MCF 10A (cell line): ENCODE measurements at regions not wholly inside any gene's neighbourhood (a gene's known extent, or its start where the extent isn't known, plus 50 kb on each side); places are given as distances from the start of the nearest gene placed in this dataset.

Experiments
- BruUV-seq: library from RNA; stranded (reverse); fragments of 400-500 nt; replicated peaks from 2 replicates; lab custom pipeline; 2021; lab: Mats Ljungman, UMichigan
- CTCF ChIA-PET: fragments of 300-600 bp; sonication (Branson Sonifier 250); formaldehyde crosslinking; extraction: SDS; loops from one replicate; lab custom pipeline; 2021; ENCODE audit warnings: antibody characterized with exemption, inconsistent platforms; lab: Yijun Ruan, JAX
- POLR2A ChIA-PET: fragments of 300-600, 350-650 bp; sonication (Branson Sonifier 250); formaldehyde crosslinking; extraction: SDS; loops from one replicate; lab custom pipeline; 2020; ENCODE audit warnings: antibody characterized with exemption, inconsistent platforms; lab: Yijun Ruan, JAX
- DNase-seq: peaks from one replicate; pipeline ENCODE4 v3.0.0-alpha.2; 2018; ENCODE audit not compliant: unreplicated experiment
- H3K27ac Mint-ChIP-seq: one replicate; pipeline ENCODE4 v1.8.0; 2022; ENCODE audit warnings: mild to moderate bottlenecking, low read depth, mixed read lengths; ENCODE audit not compliant: unreplicated experiment
- H3K27me3 Mint-ChIP-seq: one replicate; pipeline ENCODE4 v1.8.0; 2022; ENCODE audit warnings: mixed read lengths; ENCODE audit not compliant: insufficient read depth, unreplicated experiment
- H3K36me3 Mint-ChIP-seq: one replicate; pipeline ENCODE4 v1.8.0; 2022; ENCODE audit warnings: mild to moderate bottlenecking, moderate library complexity, mixed read lengths; ENCODE audit not compliant: insufficient read depth, unreplicated experiment
- H3K4me1 Mint-ChIP-seq: one replicate; pipeline ENCODE4 v1.8.0; 2022; ENCODE audit warnings: mixed read lengths; ENCODE audit not compliant: insufficient read depth, unreplicated experiment
- H3K4me3 Mint-ChIP-seq: one replicate; pipeline ENCODE4 v1.8.0; 2022; ENCODE audit warnings: mild to moderate bottlenecking, moderate library complexity, mixed read lengths; ENCODE audit not compliant: unreplicated experiment
- H3K9me3 Mint-ChIP-seq: one replicate; pipeline ENCODE4 v1.8.0; 2022; ENCODE audit warnings: mixed read lengths; ENCODE audit not compliant: unreplicated experiment
- intact Hi-C: fragments of 100-400 bp; cut with micrococcal nuclease; formaldehyde crosslinking; loops from 2 replicates; pipeline ENCODE4 v1.14.1; 2022
- TF ChIP-seq, protein P1 (sequence below): fragments of 200-600 bp; IDR thresholded peaks from one replicate; pipeline ENCODE4 v1.8.0; 2022; ENCODE audit warnings: antibody characterized with exemption, mild to moderate bottlenecking; ENCODE audit not compliant: unreplicated experiment

- Mint-ChIP-seq H3K4me3 (no peak overlapping the region), H3K27ac (no peak overlapping the region), H3K36me3 (no peaks in the 10 kb centered on the region), H3K9me3 (no peaks in the 10 kb centered on the region), H3K4me1 (peaks cover 10% of the 10 kb centered on the region), H3K27me3 (no peaks in the 10 kb centered on the region)
- intact Hi-C loops, result no loop called here
- BruUV-seq, result no TSS peak
- TF ChIP-seq, protein P1, sequence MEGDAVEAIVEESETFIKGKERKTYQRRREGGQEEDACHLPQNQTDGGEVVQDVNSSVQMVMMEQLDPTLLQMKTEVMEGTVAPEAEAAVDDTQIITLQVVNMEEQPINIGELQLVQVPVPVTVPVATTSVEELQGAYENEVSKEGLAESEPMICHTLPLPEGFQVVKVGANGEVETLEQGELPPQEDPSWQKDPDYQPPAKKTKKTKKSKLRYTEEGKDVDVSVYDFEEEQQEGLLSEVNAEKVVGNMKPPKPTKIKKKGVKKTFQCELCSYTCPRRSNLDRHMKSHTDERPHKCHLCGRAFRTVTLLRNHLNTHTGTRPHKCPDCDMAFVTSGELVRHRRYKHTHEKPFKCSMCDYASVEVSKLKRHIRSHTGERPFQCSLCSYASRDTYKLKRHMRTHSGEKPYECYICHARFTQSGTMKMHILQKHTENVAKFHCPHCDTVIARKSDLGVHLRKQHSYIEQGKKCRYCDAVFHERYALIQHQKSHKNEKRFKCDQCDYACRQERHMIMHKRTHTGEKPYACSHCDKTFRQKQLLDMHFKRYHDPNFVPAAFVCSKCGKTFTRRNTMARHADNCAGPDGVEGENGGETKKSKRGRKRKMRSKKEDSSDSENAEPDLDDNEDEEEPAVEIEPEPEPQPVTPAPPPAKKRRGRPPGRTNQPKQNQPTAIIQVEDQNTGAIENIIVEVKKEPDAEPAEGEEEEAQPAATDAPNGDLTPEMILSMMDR, result no peak
- ChIA-PET POLR2A (no interaction called here), CTCF (interaction anchor here (0.6 kb wide), 1 partner anchor 130 kb away, joined by 3 read pairs; no protein-coding TSS in a partner anchor)
- DNase-seq, result no peak
Measured at GRCh38 chr3:59128685-59129084, 78.9 kb upstream of the CFAP20DC start.

DNA sequence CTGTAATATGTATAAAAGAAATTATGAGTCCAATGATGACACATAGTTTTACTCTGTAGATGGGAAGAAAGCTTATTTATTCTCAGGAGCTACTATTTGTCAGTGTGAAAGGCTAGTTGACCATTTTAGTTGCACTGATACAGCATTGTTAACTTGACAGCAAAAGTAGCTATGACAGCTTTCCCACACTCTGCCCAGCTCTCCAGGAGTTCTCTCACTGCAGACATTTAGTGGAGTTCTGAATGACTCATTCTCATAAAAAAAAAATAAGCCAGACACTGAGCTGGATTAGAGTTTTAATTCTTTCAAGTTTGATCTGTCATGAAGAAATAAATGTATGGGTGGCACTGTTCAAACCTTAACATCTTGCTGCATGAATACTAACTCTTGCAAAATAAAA, 77.2 kb upstream of the CFAP20DC start:
- CTCF ChIA-PET, result interaction anchor here (0.6 to 1.1 kb wide), 2 partner anchors 25 to 303 kb away, joined by 3 to 4 read pairs; no protein-coding TSS in a partner anchor
- DNase-seq, result peak; percentile 56

GRCh38 chr3:59126446-59126845, 76.6 kb upstream of the CFAP20DC start:
- Mint-ChIP-seq H3K36me3 (no peaks in the 10 kb centered on the region), H3K27ac (no peak overlapping the region), H3K4me3 (no peak overlapping the region), H3K27me3 (no peaks in the 10 kb centered on the region), H3K9me3 (no peaks in the 10 kb centered on the region), H3K4me1 (peaks cover 10% of the 10 kb centered on the region)
- ChIA-PET POLR2A (interaction anchor here (1.2 kb wide), 1 partner anchor 29 kb away, joined by 3 read pairs; no protein-coding TSS in a partner anchor), CTCF (interaction anchor here (0.7 to 1.1 kb wide), 3 partner anchors 24 to 294 kb away, joined by 3 to 4 read pairs (median 3); no protein-coding TSS in a partner anchor)
- TF ChIP-seq, protein P1, result no peak
- intact Hi-C loops, result no loop called here
- no peak for DNase-seq
- BruUV-seq, result no TSS peak

More for the DNA sequence above, 77.2 kb upstream of the CFAP20DC start:
- TF ChIP-seq, protein P1, result no peak
- Mint-ChIP-seq H3K27ac (no peak overlapping the region), H3K27me3 (no peaks in the 10 kb centered on the region), H3K4me1 (peaks cover 10% of the 10 kb centered on the region), H3K36me3 (no peaks in the 10 kb centered on the region), H3K4me3 (no peak overlapping the region), H3K9me3 (no peaks in the 10 kb centered on the region)
- intact Hi-C loops, result no loop called here
- POLR2A ChIA-PET, result interaction anchor here (1.2 kb wide), 1 partner anchor 29 kb away, joined by 3 read pairs; no protein-coding TSS in a partner anchor
- BruUV-seq, result no TSS peak

GRCh38 chr3:59121346-59122144, 71.7 kb upstream of the CFAP20DC start:
- peaks cover 6% of the 10 kb centered on the region for H3K9me3 Mint-ChIP-seq
- H3K4me1 Mint-ChIP-seq, result peaks cover 9% of the 10 kb centered on the region
- no peak overlapping the region for H3K27ac Mint-ChIP-seq
- intact Hi-C loops, result no loop called here
- TF ChIP-seq, protein P1, result no peak
- no peak for DNase-seq
- no peaks in the 10 kb centered on the region for H3K27me3 Mint-ChIP-seq
- BruUV-seq, result no TSS peak
- no peaks in the 10 kb centered on the region for H3K36me3 Mint-ChIP-seq
- POLR2A ChIA-PET, result no interaction called here
- CTCF ChIA-PET, result no interaction called here
- no peak overlapping the region for H3K4me3 Mint-ChIP-seq
